B cell (primary cell): ENCODE measurements at regions not wholly inside any gene's neighbourhood (a gene's known extent, or its start where the extent isn't known, plus 50 kb on each side); places are given as distances from the start of the nearest gene placed in this dataset.

Experiments used
- ATAC-seq: fragments of 200-7000 bp; cut with Tn5 transposase; one replicate; pipeline ENCODE4 v1.10.0; 2021; ENCODE audit warnings: low read depth, mild to moderate bottlenecking, moderate number of reproducible peaks, moderate library complexity
- CTCF ChIA-PET: fragments of 350-600 bp; sonication (Branson Sonifier 250); formaldehyde crosslinking; loops from one replicate; lab custom pipeline; 2021; ENCODE audit warnings: antibody characterized with exemption, inconsistent platforms; lab: Charles Lee
- POLR2A ChIA-PET: fragments of 350-600 bp; sonication (Branson Sonifier 250); formaldehyde crosslinking; loops from one replicate; lab custom pipeline; 2021; ENCODE audit warnings: antibody characterized with exemption; lab: Charles Lee
- DNase-seq: peaks from one replicate; pipeline ENCODE4 v3.0.0; 2013
- H2AFZ ChIP-seq: 2 replicates; pipeline ENCODE4 v1.6.1; 2012; ENCODE audit warnings: mild to moderate bottlenecking, low read depth, low read length; ENCODE audit not compliant: insufficient read depth, poor library complexity, severe bottlenecking
- H3K27ac ChIP-seq, 2 donors: 1 replicate in 1 of 2; 2 replicates in 1 of 2; pipeline ENCODE4 v1.5.1; 2012 to 2013; ENCODE audit warnings: low read length in 2 of 2, mild to moderate bottlenecking in 2 of 2, moderate library complexity in 1 of 2
- H3K27me3 ChIP-seq, 4 experiments: fragments of 200-600 bp in 1 of 4; sonication (generic) in 1 of 4; replicated peaks in 1 of 4; 1 replicate in 2 of 4; 2 replicates in 2 of 4; pipeline versions ENCODE4 v1.6.1 to v1.7.0; 2013 to 2016; ENCODE audit warnings: low read length in 3 of 4, mild to moderate bottlenecking in 2 of 4, mixed read lengths in 1 of 4, moderate library complexity in 1 of 4; ENCODE audit not compliant: insufficient read depth in 4 of 4, control insufficient read depth in 3 of 4; ENCODE audit errors: control extremely low read depth in 1 of 4
- H3K36me3 ChIP-seq, 2 experiments: replicated peaks in 1 of 2; 1 replicate in 1 of 2; 2 replicates in 1 of 2; pipeline versions ENCODE4 v1.6.1 to v1.7.1; 2013; ENCODE audit warnings: low read length in 1 of 2; ENCODE audit not compliant: insufficient read depth in 2 of 2, control insufficient read depth in 1 of 2; ENCODE audit errors: control extremely low read depth in 1 of 2, extremely low read depth in 1 of 2
- H3K4me1 ChIP-seq, 2 donors: fragments of 200-600 bp in 1 of 2; sonication (generic) in 1 of 2; 1 replicate in 1 of 2; 2 replicates in 1 of 2; pipeline versions ENCODE4 v1.5.1 to v1.6.1; 2013 to 2017; ENCODE audit warnings: low read length in 2 of 2; ENCODE audit not compliant: control insufficient read depth in 2 of 2, insufficient read depth in 2 of 2
- H3K4me2 ChIP-seq: replicated peaks from 2 replicates; pipeline ENCODE3; 2012; ENCODE audit warnings: mild to moderate bottlenecking, low read depth, low read length; ENCODE audit not compliant: poor library complexity, severe bottlenecking
- H3K4me3 ChIP-seq, 5 experiments: fragments of 200-600 bp in 1 of 5; sonication (generic) in 1 of 5; 1 replicate in 3 of 5; 2 replicates in 2 of 5; pipeline versions ENCODE4 v1.5.1 to v1.7.0; 2011 to 2016; ENCODE audit warnings: low read length in 4 of 5, mild to moderate bottlenecking in 4 of 5, low read depth in 2 of 5, control low read depth in 1 of 5, moderate library complexity in 1 of 5; ENCODE audit not compliant: insufficient read depth in 1 of 5; ENCODE audit errors: control extremely low read depth in 1 of 5, extremely low read depth in 1 of 5
- H3K79me2 ChIP-seq: fragments of 200-600 bp; sonication (generic); one replicate; pipeline ENCODE4 v1.6.0; 2016; ENCODE audit warnings: low read length; ENCODE audit not compliant: control insufficient read depth, insufficient read depth
- H3K9ac ChIP-seq: fragments of 200-600 bp; sonication (generic); 2 replicates; pipeline ENCODE4 v1.6.1; 2017; ENCODE audit warnings: mild to moderate bottlenecking, low read length, moderate library complexity
- H3K9me3 ChIP-seq, 3 donors: one replicate each; pipeline versions ENCODE4 v1.6.1 to v1.7.1; 2013; ENCODE audit warnings: low read length in 2 of 3; ENCODE audit not compliant: control insufficient read depth in 2 of 3, insufficient read depth in 1 of 3; ENCODE audit errors: control extremely low read depth in 1 of 3
- H4K20me1 ChIP-seq: 2 replicates; pipeline ENCODE4 v1.6.0; 2012; ENCODE audit warnings: mild to moderate bottlenecking, low read length; ENCODE audit not compliant: insufficient read depth, control insufficient read depth, poor library complexity, severe bottlenecking
- H3K27ac Mint-ChIP-seq: one replicate; pipeline ENCODE4 v1.8.0; 2021; ENCODE audit warnings: mixed read lengths
- H3K27me3 Mint-ChIP-seq: one replicate; pipeline ENCODE4 v1.8.0; 2021; ENCODE audit warnings: mixed read lengths
- H3K4me1 Mint-ChIP-seq: one replicate; pipeline ENCODE4 v1.8.0; 2021; ENCODE audit warnings: mixed read lengths
- H3K4me3 Mint-ChIP-seq: one replicate; pipeline ENCODE4 v1.8.0; 2021; ENCODE audit warnings: mixed read lengths
- H3K9me3 Mint-ChIP-seq: one replicate; pipeline ENCODE4 v1.8.0; 2022; ENCODE audit warnings: mixed read lengths; ENCODE audit not compliant: insufficient read depth
- EZH2 ChIP-seq: IDR thresholded peaks from 2 replicates; pipeline ENCODE4 v1.6.1; 2012; ENCODE audit warnings: borderline replicate concordance, low read depth, mild to moderate bottlenecking, moderate library complexity, low read length; ENCODE audit not compliant: insufficient read depth, poor library complexity, severe bottlenecking
- WGBS: methylation state at CpG from one replicate; pipeline ENCODE4 v1.1.5; 2013; ENCODE audit warnings: missing lambda C conversion rate; ENCODE audit not compliant: insufficient coverage; 5-methylcytosine and 5-hydroxymethylcytosine counted together
- intact Hi-C: fragments of 100-400 bp; cut with micrococcal nuclease; formaldehyde crosslinking; loops from one replicate; pipeline ENCODE4 v1.10.0; 2022
- TF ChIP-seq, protein P1 (sequence below): fragments of 200-600 bp; IDR thresholded peaks from one replicate; pipeline ENCODE4 v1.8.0; 2022; ENCODE audit warnings: antibody characterized with exemption, mild to moderate bottlenecking

DNA sequence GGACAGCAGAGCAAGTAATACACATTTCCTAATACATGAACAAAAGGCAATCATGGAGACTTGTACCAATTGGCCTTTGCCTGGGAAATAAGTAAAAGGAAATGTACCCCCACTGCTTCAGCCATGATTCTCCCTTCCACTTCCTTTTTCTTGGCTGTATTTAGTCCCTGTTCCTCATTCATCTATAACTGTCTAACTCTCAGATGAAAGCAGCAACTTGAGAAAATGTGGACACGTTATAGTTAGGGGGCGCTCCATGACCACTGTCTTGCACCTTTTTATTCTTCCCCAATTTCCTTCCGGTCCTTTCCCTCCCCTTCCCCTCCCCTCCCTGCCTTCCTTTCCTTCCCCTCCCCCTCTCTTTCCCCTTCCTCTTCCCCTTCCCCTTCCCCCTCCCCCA, 61.3 kb upstream of the BARX2 start:
- H4K20me1 ChIP-seq = no peaks in the 10 kb centered on the region
- H3K9me3 ChIP-seq = peaks cover 0 to 5% (median 0%) of the 10 kb centered on the region in 3 donors
- Mint-ChIP-seq H3K4me3 (no peak overlapping the region), H3K4me1 (no peaks in the 10 kb centered on the region), H3K9me3 (no peaks in the 10 kb centered on the region), H3K27me3 (peaks cover 6% of the 10 kb centered on the region), H3K27ac (no peak overlapping the region)
- ATAC-seq (no peak), DNase-seq (no peak)
- no peaks in the 10 kb centered on the region for H3K4me1 ChIP-seq
- H3K27me3 ChIP-seq = no peaks in the 10 kb centered on the region
- H3K27ac ChIP-seq = no peak overlapping the region
- no peaks in the 10 kb centered on the region for H3K79me2 ChIP-seq
- 93% methylated on average over 2 of the region's 3 CpGs for WGBS
- intact Hi-C loops = no loop called here
- TF ChIP-seq, protein P1, sequence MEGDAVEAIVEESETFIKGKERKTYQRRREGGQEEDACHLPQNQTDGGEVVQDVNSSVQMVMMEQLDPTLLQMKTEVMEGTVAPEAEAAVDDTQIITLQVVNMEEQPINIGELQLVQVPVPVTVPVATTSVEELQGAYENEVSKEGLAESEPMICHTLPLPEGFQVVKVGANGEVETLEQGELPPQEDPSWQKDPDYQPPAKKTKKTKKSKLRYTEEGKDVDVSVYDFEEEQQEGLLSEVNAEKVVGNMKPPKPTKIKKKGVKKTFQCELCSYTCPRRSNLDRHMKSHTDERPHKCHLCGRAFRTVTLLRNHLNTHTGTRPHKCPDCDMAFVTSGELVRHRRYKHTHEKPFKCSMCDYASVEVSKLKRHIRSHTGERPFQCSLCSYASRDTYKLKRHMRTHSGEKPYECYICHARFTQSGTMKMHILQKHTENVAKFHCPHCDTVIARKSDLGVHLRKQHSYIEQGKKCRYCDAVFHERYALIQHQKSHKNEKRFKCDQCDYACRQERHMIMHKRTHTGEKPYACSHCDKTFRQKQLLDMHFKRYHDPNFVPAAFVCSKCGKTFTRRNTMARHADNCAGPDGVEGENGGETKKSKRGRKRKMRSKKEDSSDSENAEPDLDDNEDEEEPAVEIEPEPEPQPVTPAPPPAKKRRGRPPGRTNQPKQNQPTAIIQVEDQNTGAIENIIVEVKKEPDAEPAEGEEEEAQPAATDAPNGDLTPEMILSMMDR = no peak
- TF ChIP-seq EZH2 = no peak
- H3K9ac ChIP-seq = no peak overlapping the region
- ChIA-PET POLR2A (no interaction called here), CTCF (interaction anchor here (1.7 kb wide), 1 partner anchor 18 kb away, joined by 5 read pairs; no protein-coding TSS in a partner anchor)
- no peak overlapping the region for H3K4me3 ChIP-seq
- no peak overlapping the region for H3K4me2 ChIP-seq
- H2AFZ ChIP-seq = no peak overlapping the region
- no peaks in the 10 kb centered on the region for H3K36me3 ChIP-seq

DNA sequence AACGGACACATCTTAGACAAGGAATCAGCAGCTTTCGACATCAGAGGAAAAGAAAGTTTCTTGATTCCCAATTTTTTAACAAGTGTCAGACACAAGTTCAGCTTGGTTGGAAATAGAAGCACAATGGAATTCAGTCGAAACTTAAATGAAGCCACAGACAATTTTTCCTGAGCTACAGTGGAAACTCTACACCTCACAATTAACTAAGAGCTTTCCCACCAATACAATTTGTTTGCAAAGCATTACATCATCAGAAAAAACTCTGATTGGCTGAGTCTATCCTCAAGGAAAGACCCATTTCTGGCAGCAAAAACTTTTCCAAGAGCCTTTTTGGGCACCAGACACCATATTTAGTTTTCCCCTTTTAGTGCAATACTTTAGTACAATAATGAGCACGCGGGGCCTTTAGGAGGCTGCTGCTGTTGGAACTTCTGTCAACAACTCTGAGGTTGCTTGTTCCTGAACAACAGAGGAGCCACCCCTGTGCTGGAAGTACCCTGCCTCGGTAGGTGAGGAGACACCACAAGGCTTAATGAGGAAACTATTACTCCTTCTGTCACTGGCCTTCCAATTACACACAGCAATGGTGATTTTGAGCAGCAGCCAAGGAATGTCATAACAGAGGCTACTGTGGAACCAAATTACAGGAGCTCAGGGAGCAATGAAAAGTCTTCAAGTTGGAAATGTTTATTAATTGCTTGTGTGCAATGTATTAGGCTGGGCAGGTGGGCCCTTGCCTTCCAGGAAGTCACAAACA, 61.9 kb upstream of the BARX2 start:
- Mint-ChIP-seq H3K27ac (no peak overlapping the region), H3K4me1 (no peaks in the 10 kb centered on the region), H3K9me3 (no peaks in the 10 kb centered on the region), H3K27me3 (peaks cover 6% of the 10 kb centered on the region), H3K4me3 (no peak overlapping the region)
- ChIA-PET POLR2A (no interaction called here), CTCF (no interaction called here)
- no peak overlapping the region for H3K9ac ChIP-seq
- DNase-seq (no peak), ATAC-seq (no peak)
- no peak overlapping the region for H3K4me2 ChIP-seq
- H3K27me3 ChIP-seq = no peaks in the 10 kb centered on the region
- peaks cover 0 to 5% (median 0%) of the 10 kb centered on the region in 3 donors for H3K9me3 ChIP-seq
- H2AFZ ChIP-seq = no peak overlapping the region
- no peak for TF ChIP-seq EZH2
- TF ChIP-seq, protein P1 = no peak
- intact Hi-C loops = no loop called here
- 94% methylated on average over 5 of the region's 6 CpGs for WGBS
- H3K4me3 ChIP-seq = no peak overlapping the region
- H3K36me3 ChIP-seq = no peaks in the 10 kb centered on the region
- no peaks in the 10 kb centered on the region for H4K20me1 ChIP-seq
- H3K79me2 ChIP-seq = no peaks in the 10 kb centered on the region
- H3K27ac ChIP-seq = no peak overlapping the region
- H3K4me1 ChIP-seq = no peaks in the 10 kb centered on the region
